Endodermal cell (in vitro differentiated cells): ENCODE measurements at regions not wholly inside any gene's neighbourhood (a gene's known extent, or its start where the extent isn't known, plus 50 kb on each side); places are given as distances from the start of the nearest gene placed in this dataset.

ENCODE experiments used
- DNase-seq: peaks from one replicate; pipeline ENCODE4 v3.0.0-alpha.2; 2017
- H3K27ac ChIP-seq: 2 replicates; pipeline ENCODE4 v1.5.1; 2013; ENCODE audit warnings: mild to moderate bottlenecking, low read depth, low read length, moderate library complexity
- H3K27me3 ChIP-seq: 2 replicates; pipeline ENCODE4 v1.6.1; 2013; ENCODE audit warnings: mild to moderate bottlenecking, low read length, moderate library complexity; ENCODE audit not compliant: insufficient read depth, control insufficient read depth, poor library complexity, severe bottlenecking
- H3K36me3 ChIP-seq: 2 replicates; pipeline ENCODE4 v1.7.0; 2013; ENCODE audit warnings: mild to moderate bottlenecking, low read length, moderate library complexity; ENCODE audit not compliant: control insufficient read depth, insufficient read depth
- H3K4me1 ChIP-seq: one replicate; pipeline ENCODE4 v1.7.0; 2013; ENCODE audit warnings: low read length; ENCODE audit not compliant: control insufficient read depth, insufficient read depth
- H3K4me3 ChIP-seq: 2 replicates; pipeline ENCODE4 v1.5.1; 2013; ENCODE audit warnings: mild to moderate bottlenecking, low read length, moderate library complexity
- H3K9ac ChIP-seq: 2 replicates; pipeline ENCODE4 v1.6.1; 2013; ENCODE audit warnings: mild to moderate bottlenecking, low read length, moderate library complexity; ENCODE audit not compliant: poor library complexity, severe bottlenecking; ENCODE audit errors: extremely low read depth
- H3K9me3 ChIP-seq: 2 replicates; pipeline ENCODE4 v1.6.1; 2013; ENCODE audit warnings: mild to moderate bottlenecking, low read length, moderate library complexity; ENCODE audit not compliant: control insufficient read depth
- H3K27ac Mint-ChIP-seq: 2 replicates; pipeline ENCODE4 v1.8.0; 2020; ENCODE audit warnings: mixed read lengths
- H3K27me3 Mint-ChIP-seq: 2 replicates; pipeline ENCODE4 v1.8.0; 2021; ENCODE audit warnings: mild to moderate bottlenecking, mixed read lengths; ENCODE audit not compliant: insufficient read depth
- H3K36me3 Mint-ChIP-seq: 2 replicates; pipeline ENCODE4 v1.8.0; 2020; ENCODE audit warnings: low read depth, mixed read lengths
- H3K4me1 Mint-ChIP-seq: 2 replicates; pipeline ENCODE4 v1.8.0; 2020; ENCODE audit warnings: mixed read lengths
- H3K4me3 Mint-ChIP-seq: 2 replicates; pipeline ENCODE4 v1.8.0; 2020; ENCODE audit warnings: mild to moderate bottlenecking, moderate library complexity, mixed read lengths
- H3K9me3 Mint-ChIP-seq: 2 replicates; pipeline ENCODE4 v1.8.0; 2020; ENCODE audit warnings: mild to moderate bottlenecking, mixed read lengths
- WGBS, 2 experiments: methylation state at CpG; one replicate each; pipeline versions ENCODE4 v1.1.5 to v1.1.7; 2013; ENCODE audit warnings: missing lambda C conversion rate in 2 of 2, mixed read lengths in 1 of 2; ENCODE audit not compliant: insufficient coverage in 1 of 2, insufficient read length in 1 of 2; 5-methylcytosine and 5-hydroxymethylcytosine counted together
- TF ChIP-seq, protein P1 (sequence below): fragments of 200-600 bp; sonication (generic); conservative IDR thresholded peaks from 2 replicates; pipeline ENCODE4 v1.5.0; 2021; ENCODE audit warnings: antibody characterized with exemption, mild to moderate bottlenecking

DNA sequence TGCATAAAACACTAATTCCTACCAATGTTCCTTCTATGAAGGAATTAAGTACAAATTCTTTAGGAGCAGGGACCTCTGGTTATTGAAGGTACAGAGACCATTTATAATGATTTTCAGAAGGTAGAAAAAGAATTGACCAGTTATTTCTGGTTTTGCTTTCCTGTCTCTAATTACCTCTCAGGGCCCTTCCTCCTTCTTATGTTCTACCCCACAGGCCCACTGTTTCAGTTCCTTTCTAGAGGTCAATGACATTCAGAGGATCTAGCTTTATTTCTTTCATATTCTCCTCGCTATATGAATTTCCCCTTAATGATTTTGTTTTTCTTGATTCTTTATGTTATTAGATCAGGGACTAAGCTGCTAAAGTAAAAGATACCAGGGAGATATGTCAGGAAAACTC lies 345.0 kb upstream of the SPRY2 start:
- Mint-ChIP-seq H3K36me3 (peaks cover 5% of the 10 kb centered on the region), H3K4me3 (no peak overlapping the region), H3K27ac (no peak overlapping the region), H3K9me3 (peaks cover 20% of the 10 kb centered on the region), H3K27me3 (no peaks in the 10 kb centered on the region), H3K4me1 (peaks cover 4% of the 10 kb centered on the region)
- H3K4me3 ChIP-seq = no peak overlapping the region
- no peaks in the 10 kb centered on the region for H3K4me1 ChIP-seq
- no peaks in the 10 kb centered on the region for H3K27me3 ChIP-seq
- TF ChIP-seq, protein P1, sequence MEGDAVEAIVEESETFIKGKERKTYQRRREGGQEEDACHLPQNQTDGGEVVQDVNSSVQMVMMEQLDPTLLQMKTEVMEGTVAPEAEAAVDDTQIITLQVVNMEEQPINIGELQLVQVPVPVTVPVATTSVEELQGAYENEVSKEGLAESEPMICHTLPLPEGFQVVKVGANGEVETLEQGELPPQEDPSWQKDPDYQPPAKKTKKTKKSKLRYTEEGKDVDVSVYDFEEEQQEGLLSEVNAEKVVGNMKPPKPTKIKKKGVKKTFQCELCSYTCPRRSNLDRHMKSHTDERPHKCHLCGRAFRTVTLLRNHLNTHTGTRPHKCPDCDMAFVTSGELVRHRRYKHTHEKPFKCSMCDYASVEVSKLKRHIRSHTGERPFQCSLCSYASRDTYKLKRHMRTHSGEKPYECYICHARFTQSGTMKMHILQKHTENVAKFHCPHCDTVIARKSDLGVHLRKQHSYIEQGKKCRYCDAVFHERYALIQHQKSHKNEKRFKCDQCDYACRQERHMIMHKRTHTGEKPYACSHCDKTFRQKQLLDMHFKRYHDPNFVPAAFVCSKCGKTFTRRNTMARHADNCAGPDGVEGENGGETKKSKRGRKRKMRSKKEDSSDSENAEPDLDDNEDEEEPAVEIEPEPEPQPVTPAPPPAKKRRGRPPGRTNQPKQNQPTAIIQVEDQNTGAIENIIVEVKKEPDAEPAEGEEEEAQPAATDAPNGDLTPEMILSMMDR = no peak
- WGBS, 2 experiments = 100% methylated on average over 1 of the region's 1 CpG; no CpG with 5 or more reads in 1 of the 2 experiments
- H3K9me3 ChIP-seq = peaks cover 35% of the 10 kb centered on the region
- no peak overlapping the region for H3K27ac ChIP-seq
- no peak overlapping the region for H3K9ac ChIP-seq
- H3K36me3 ChIP-seq = no peaks in the 10 kb centered on the region
- DNase-seq = no peak

DNA sequence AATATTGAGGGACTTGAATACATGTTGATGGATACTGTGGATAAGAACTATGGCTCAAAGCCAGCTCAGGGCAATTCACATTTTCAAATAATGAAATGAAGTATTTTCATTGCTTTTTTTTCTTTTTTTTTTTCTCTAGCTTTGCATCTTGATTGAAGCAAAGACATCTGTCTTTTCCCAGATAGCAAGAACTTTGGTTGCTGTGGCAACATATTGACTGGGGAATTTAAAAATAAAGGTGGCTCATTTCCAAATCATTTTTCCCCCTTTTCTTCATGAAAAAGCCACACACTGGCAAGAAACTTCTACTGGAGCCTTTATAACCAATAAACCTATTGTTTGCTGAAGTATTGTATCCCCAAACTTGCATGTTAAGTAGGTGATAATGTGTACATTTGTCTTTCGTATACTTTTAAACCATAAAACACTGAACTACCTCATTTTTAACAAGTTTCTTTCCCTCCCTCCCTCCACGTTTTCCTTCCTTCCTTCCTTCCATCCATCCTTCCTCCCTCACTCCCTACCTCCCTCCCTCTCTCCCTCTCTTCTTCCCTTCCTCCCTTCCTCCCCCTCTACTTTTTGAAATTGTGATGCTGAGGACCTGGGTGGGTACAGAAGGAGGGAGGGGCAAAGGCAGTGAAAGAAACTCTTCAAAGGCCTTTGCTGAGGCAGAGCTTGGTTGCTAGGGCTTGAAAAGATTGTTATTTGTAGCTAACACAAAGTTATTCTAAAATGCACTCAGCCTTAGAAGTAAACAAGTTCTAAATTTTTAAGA lies 343.5 kb upstream of the SPRY2 start:
- H3K36me3 ChIP-seq = no peaks in the 10 kb centered on the region
- peaks cover 10% of the 10 kb centered on the region for H3K9me3 Mint-ChIP-seq
- 76% methylated on average over 2 of the region's 2 CpGs; no CpG with 5 or more reads in 1 of the 2 experiments for WGBS, 2 experiments
- H3K4me3 Mint-ChIP-seq = no peak overlapping the region
- H3K9me3 ChIP-seq = peaks cover 21% of the 10 kb centered on the region
- no peaks in the 10 kb centered on the region for H3K27me3 Mint-ChIP-seq
- H3K27ac ChIP-seq = peak overlapping the region; percentile 85
- no peak overlapping the region for H3K4me3 ChIP-seq
- no peak overlapping the region for H3K27ac Mint-ChIP-seq
- no peaks in the 10 kb centered on the region for H3K36me3 Mint-ChIP-seq
- H3K27me3 ChIP-seq = no peaks in the 10 kb centered on the region
- H3K4me1 Mint-ChIP-seq = peaks cover 4% of the 10 kb centered on the region
- no peak overlapping the region for H3K9ac ChIP-seq
- DNase-seq = peak; percentile 37
- no peaks in the 10 kb centered on the region for H3K4me1 ChIP-seq
- TF ChIP-seq, protein P1 = no peak

DNA sequence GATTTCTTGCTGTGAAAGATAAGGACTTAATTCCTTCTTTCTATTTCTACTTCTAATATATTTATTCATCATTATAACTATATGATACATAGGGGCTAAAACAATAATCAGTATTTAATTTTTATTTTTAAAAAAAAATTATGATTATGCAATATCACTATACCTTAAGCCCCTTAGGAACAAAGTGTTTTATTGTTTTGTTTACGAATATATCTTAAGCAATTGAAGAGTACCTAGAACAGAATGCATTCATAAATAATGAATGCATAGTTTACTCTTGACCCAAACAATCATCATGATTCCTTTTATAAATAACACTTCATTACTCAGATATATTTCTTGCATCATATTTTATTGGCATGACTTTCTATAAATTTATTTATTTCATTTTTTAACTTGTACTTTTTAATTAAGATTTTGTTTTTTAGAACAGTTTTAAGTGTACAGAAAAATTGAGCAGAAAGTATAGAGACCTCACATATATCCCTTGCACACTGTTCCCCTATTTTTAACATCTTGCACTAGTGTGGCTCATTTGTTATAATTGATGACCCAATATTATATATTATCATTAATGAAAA lies 339.9 kb upstream of the SPRY2 start:
- no peak overlapping the region for H3K4me3 ChIP-seq
- no peak overlapping the region for H3K9ac ChIP-seq
- no peaks in the 10 kb centered on the region for H3K27me3 ChIP-seq
- no peak overlapping the region for H3K27ac ChIP-seq
- no peak for DNase-seq
- Mint-ChIP-seq H3K4me3 (no peak overlapping the region), H3K4me1 (peaks cover 4% of the 10 kb centered on the region), H3K27me3 (no peaks in the 10 kb centered on the region), H3K9me3 (peaks cover 4% of the 10 kb centered on the region), H3K36me3 (peaks cover 1% of the 10 kb centered on the region), H3K27ac (no peak overlapping the region)
- H3K9me3 ChIP-seq = no peaks in the 10 kb centered on the region
- no peaks in the 10 kb centered on the region for H3K36me3 ChIP-seq
- TF ChIP-seq, protein P1 = no peak
- 100% methylated on average over 1 of the region's 1 CpG; no CpG with 5 or more reads in 1 of the 2 experiments for WGBS, 2 experiments
- H3K4me1 ChIP-seq = no peaks in the 10 kb centered on the region
